ENCODE measurements at regions not wholly inside any gene's neighbourhood (a gene's known extent, or its start where the extent isn't known, plus 50 kb on each side); places are given as distances from the start of the nearest gene placed in this dataset.

DNA sequence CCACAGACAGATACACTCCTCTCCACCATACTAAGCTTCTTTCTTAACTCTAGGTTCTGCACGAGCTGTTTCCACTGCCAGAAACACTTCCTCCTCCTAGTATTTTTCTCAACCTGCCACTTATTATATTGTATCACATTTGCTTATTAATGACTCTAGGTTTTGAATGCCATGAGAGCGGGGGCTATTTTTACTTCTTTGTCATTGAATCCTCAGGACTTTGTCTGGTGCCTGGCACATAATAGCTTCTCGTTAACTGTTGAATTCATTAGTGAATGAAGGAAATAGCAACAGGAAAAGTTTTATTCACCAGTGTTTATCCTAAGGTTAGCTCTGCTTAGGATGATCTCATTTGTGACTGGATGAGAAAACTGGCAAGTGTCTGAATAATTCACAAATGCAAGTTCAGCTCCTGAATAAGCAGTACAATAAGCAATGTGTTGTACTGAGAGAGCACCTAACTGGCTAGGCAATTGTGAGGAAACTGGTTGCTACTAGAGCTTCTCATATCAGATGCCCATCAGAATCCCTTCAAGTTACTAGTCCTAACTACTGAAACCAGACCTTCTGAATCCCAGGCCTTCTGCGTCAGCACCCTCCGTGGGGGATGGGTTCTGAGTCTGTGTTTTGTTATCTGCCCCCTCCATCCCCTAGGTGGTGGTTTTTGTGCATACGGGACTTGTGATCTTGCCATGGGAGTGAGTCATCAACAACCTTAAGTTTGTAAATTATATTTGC is 92.7 kb downstream of the LSMEM1 start:
- no peak for DNase-seq (ENCODE audit: low read depth)
- no peak for TF ChIP-seq CTCF (IDR thresholded peaks at IDR 0.05; ENCODE audit: insufficient read depth, low read length, poor library complexity, severe bottlenecking)
- Histone ChIP-seq H3K27me3 (ENCODE audit: control insufficient read depth, insufficient read depth, low read length) (no peaks in the 10 kb centered on the region), H3K36me3 (ENCODE audit: control insufficient read depth, insufficient read depth, low read length) (no peaks in the 10 kb centered on the region), H3K4me3 (ENCODE audit: low read depth, low read length) (no peak overlapping the region)

GRCh38 chr7:112575864-112576263 is 95.1 kb downstream of the LSMEM1 start:
- H3K4me3 ChIP-seq (ENCODE audit: low read depth, low read length) = no peak overlapping the region
- no peak for TF ChIP-seq CTCF (IDR thresholded peaks at IDR 0.05; ENCODE audit: insufficient read depth, low read length, poor library complexity, severe bottlenecking)
- no peaks in the 10 kb centered on the region for H3K36me3 ChIP-seq (ENCODE audit: control insufficient read depth, insufficient read depth, low read length)
- no peaks in the 10 kb centered on the region for H3K27me3 ChIP-seq (ENCODE audit: control insufficient read depth, insufficient read depth, low read length)
- DNase-seq (ENCODE audit: low read depth) = no peak

- DNase-seq (ENCODE audit: low read depth) = no peak
- H3K27me3 ChIP-seq (ENCODE audit: control insufficient read depth, insufficient read depth, low read length) = no peaks in the 10 kb centered on the region
- no peak overlapping the region for H3K4me3 ChIP-seq (ENCODE audit: low read depth, low read length)
- H3K36me3 ChIP-seq (ENCODE audit: control insufficient read depth, insufficient read depth, low read length) = no peaks in the 10 kb centered on the region
- TF ChIP-seq CTCF (IDR thresholded peaks at IDR 0.05; ENCODE audit: insufficient read depth, low read length, poor library complexity, severe bottlenecking) = no peak
Measured at GRCh38 chr7:112579388-112579787, 98.6 kb downstream of the LSMEM1 start.

DNA sequence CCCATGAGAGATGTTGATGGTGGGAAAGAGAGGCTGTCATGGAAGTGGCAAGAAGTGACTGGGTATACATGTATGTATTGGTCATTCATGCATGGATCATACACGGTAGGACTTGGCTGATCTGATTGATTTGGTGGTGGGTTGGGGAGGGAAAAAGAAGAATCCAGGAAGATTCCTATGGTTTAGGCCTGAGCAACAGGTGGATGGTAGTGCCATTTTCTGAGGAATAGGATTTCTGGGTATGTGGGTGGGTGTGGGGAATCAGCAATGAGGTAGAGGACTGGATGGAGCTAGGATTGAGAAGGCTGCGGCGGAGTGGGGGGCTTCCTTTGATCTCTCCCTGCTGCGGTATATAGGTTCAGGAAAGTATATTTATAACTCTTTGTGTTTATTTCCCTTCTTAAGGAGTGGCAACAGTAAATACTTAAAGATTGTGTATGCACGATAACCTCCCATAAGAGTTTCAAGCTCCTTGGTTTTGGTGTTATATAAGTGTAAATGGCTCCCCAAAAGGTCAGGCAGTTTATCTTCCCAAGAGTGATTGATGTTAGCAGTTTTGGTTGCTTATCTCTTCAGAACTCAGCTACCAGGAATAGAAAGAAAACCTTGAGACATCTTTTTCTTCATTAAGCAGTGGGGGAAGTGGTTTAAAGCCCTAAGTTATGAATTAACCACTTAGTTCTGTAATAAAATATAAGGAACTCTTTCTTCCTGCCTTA is 100.1 kb downstream of the LSMEM1 start:
- H3K4me3 ChIP-seq (ENCODE audit: low read depth, low read length) = no peak overlapping the region
- no peak for DNase-seq (ENCODE audit: low read depth)
- H3K27me3 ChIP-seq (ENCODE audit: control insufficient read depth, insufficient read depth, low read length) = no peaks in the 10 kb centered on the region
- H3K36me3 ChIP-seq (ENCODE audit: control insufficient read depth, insufficient read depth, low read length) = no peaks in the 10 kb centered on the region
- no peak for TF ChIP-seq CTCF (IDR thresholded peaks at IDR 0.05; ENCODE audit: insufficient read depth, low read length, poor library complexity, severe bottlenecking)

- H3K36me3 ChIP-seq (ENCODE audit: control insufficient read depth, insufficient read depth, low read length) = no peaks in the 10 kb centered on the region
- H3K27me3 ChIP-seq (ENCODE audit: control insufficient read depth, insufficient read depth, low read length) = no peaks in the 10 kb centered on the region
- H3K4me3 ChIP-seq (ENCODE audit: low read depth, low read length) = no peak overlapping the region
- no peak for DNase-seq (ENCODE audit: low read depth)
- TF ChIP-seq CTCF (IDR thresholded peaks at IDR 0.05; ENCODE audit: insufficient read depth, low read length, poor library complexity, severe bottlenecking) = no peak
Measured at GRCh38 chr7:112581529-112581928, 100.7 kb downstream of the LSMEM1 start.
